Adrenal gland (tissue), 9 donors: ENCODE measurements at regions not wholly inside any gene's neighbourhood (a gene's known extent, or its start where the extent isn't known, plus 50 kb on each side); places are given as distances from the start of the nearest gene placed in this dataset.

Experiments used
- DNase-seq, 7 donors: peaks; one replicate each; pipeline ENCODE4 v3.0.0-alpha.2; 2019 to 2020
- H3K27ac ChIP-seq, 5 donors: fragments of 200-600 bp; sonication (generic) in 4 of 5; 1 replicate in 3 of 5; 2 replicates in 2 of 5; pipeline versions ENCODE4 v1.5.1 to v1.8.0; 2016 to 2020; ENCODE audit warnings: mild to moderate bottlenecking in 1 of 5
- H3K27me3 ChIP-seq: fragments of 200-600 bp; 2 replicates; pipeline ENCODE4 v1.8.0; 2021
- H3K36me3 ChIP-seq, 2 donors: fragments of 200-600 bp; replicated peaks in 1 of 2; 1 replicate in 1 of 2; 2 replicates in 1 of 2; pipeline versions ENCODE4 v1.5.1 to v1.8.0; 2018 to 2022
- H3K4me1 ChIP-seq, 2 donors: fragments of 200-600 bp; replicated peaks in 1 of 2; 1 replicate in 1 of 2; 2 replicates in 1 of 2; pipeline versions ENCODE4 v1.5.1 to v1.8.0; 2018 to 2021
- H3K4me3 ChIP-seq, 4 donors: fragments of 200-600 bp; sonication (generic) in 3 of 4; one replicate each; pipeline ENCODE4 v1.5.1; 2016 to 2018
- H3K9me3 ChIP-seq, 3 donors: fragments of 200-600 bp; sonication (generic) in 1 of 3; replicated peaks in 1 of 3; 1 replicate in 2 of 3; 2 replicates in 1 of 3; pipeline versions ENCODE4 v1.5.1 to v1.8.0; 2016 to 2021
- CTCF ChIP-seq, 6 experiments: fragments of 450-650 bp in 4 of 6; fragments of 200-600 bp in 2 of 6; sonication (generic) in 1 of 6; IDR thresholded peaks; 1 replicate in 5 of 6; 2 replicates in 1 of 6; pipeline versions ENCODE4 v1.5.1 to v1.8.0; 2016 to 2021; ENCODE audit warnings: antibody characterized with exemption in 6 of 6, mild to moderate bottlenecking in 2 of 6, moderate library complexity in 1 of 6
- POLR2A ChIP-seq, 2 donors: fragments of 450-650 bp; IDR thresholded peaks; one replicate each; pipeline ENCODE4 v1.6.1; 2017; ENCODE audit warnings: antibody characterized with exemption in 2 of 2, mild to moderate bottlenecking in 2 of 2, moderate library complexity in 1 of 2
- whole genome bisulfite sequencing, 4 donors: extraction: QIAGEN DNeasy Blood & Tissue Kit in 2 of 4; methylation state at CpG; one replicate each; pipeline versions ENCODE4 v1.1.5 to v1.1.7; 2013 to 2017; 5-methylcytosine and 5-hydroxymethylcytosine counted together
- intact Hi-C, 2 donors: fragments of 100-400 bp; cut with DNase I; formaldehyde crosslinking; loops; one replicate each; pipeline versions ENCODE4 v1.14.1 to v1.15.0; 2022 to 2023
- donor health status: healthy with polysubstance abuse.
- donor health status: Bipolar disorder and iron deficiency.
- donor health status: DM: yes; HTN: yes; CAD: no.
- donor health status: DM: no; HTN: no; CAD: no.
- donor health status: DM: no; HTN: no; CAD: no.

- no peak overlapping the region for H3K4me3 ChIP-seq
- no peak for TF ChIP-seq CTCF (IDR thresholded peaks at IDR 0.05)
- H3K36me3 ChIP-seq = no peaks in the 10 kb centered on the region
- intact Hi-C loops = no loop called here
- no peak overlapping the region for H3K27ac ChIP-seq
- DNase-seq = no peak
- no peaks in the 10 kb centered on the region for H3K9me3 ChIP-seq
- WGBS, 4 donors = 78 to 98% (median 87%) methylated on average over 4 of the region's 4 CpGs
- no peaks in the 10 kb centered on the region for H3K4me1 ChIP-seq
- H3K27me3 ChIP-seq = no peaks in the 10 kb centered on the region
These were observed 149.2 kb upstream of the CTNNB1 start for GRCh38 chr3:41050144-41050543.

- no peak for DNase-seq
- Histone ChIP-seq H3K27me3 (no peaks in the 10 kb centered on the region), H3K36me3 (no peaks in the 10 kb centered on the region), H3K4me1 (no peaks in the 10 kb centered on the region), H3K4me3 (no peak overlapping the region), H3K9me3 (no peaks in the 10 kb centered on the region), H3K27ac (no peak overlapping the region)
- intact Hi-C loops = no loop called here
- WGBS, 4 donors = 81 to 93% (median 86%) methylated on average over 2 of the region's 2 CpGs
- TF ChIP-seq CTCF (IDR thresholded peaks at IDR 0.05) = no peak
- TF ChIP-seq POLR2A (IDR thresholded peaks at IDR 0.05) = no peak
These were observed 146.1 kb upstream of the CTNNB1 start for GRCh38 chr3:41053220-41053619.

- Histone ChIP-seq H3K27me3 (no peaks in the 10 kb centered on the region), H3K9me3 (no peaks in the 10 kb centered on the region), H3K4me1 (peaks cover 0 to 5% of the 10 kb centered on the region in 2 donors), H3K4me3 (no peak overlapping the region), H3K36me3 (no peaks in the 10 kb centered on the region), H3K27ac (no peak overlapping the region)
- DNase-seq = no peak
- intact Hi-C loops = no loop called here
- WGBS, 4 donors = 88 to 90% (median 89%) methylated on average over 2 of the region's 2 CpGs
- no peak for TF ChIP-seq POLR2A (IDR thresholded peaks at IDR 0.05)
- TF ChIP-seq CTCF (IDR thresholded peaks at IDR 0.05) = no peak
These were observed 139.2 kb upstream of the CTNNB1 start for GRCh38 chr3:41060106-41060505.

GRCh38 chr3:41064070-41064469 lies 135.2 kb upstream of the CTNNB1 start:
- no peaks in the 10 kb centered on the region for H3K9me3 ChIP-seq
- intact Hi-C loops = no loop called here
- TF ChIP-seq POLR2A (IDR thresholded peaks at IDR 0.05) = no peak
- no peak for TF ChIP-seq CTCF (IDR thresholded peaks at IDR 0.05)
- 68 to 81% (median 78%) methylated on average over 1 of the region's 1 CpG for WGBS, 4 donors
- H3K27ac ChIP-seq = no peak overlapping the region
- no peaks in the 10 kb centered on the region for H3K36me3 ChIP-seq
- no peak for DNase-seq
- peaks cover 0 to 5% of the 10 kb centered on the region in 2 donors for H3K4me1 ChIP-seq
- H3K27me3 ChIP-seq = no peaks in the 10 kb centered on the region
- no peak overlapping the region for H3K4me3 ChIP-seq
